GM18520 (cell line): ENCODE measurements at regions not wholly inside any gene's neighbourhood (a gene's known extent, or its start where the extent isn't known, plus 50 kb on each side); places are given as distances from the start of the nearest gene placed in this dataset.
"Not testable (repeated sequence)": the region's sequence is repeated elsewhere in the genome, so short reads cannot be mapped to it uniquely, and the experiment has no call there.

Experiments used
- ATAC-seq: cut with Tn5 transposase; IDR thresholded peaks from one replicate; pipeline ENCODE4 v1.9.1; 2021; ENCODE audit not compliant: unreplicated experiment

- ATAC-seq: no peak
Measured at GRCh38 chr5:6081727-6082210, 296.6 kb downstream of the MED10 start.

- no peak for ATAC-seq
Measured at GRCh38 chr5:6080930-6081726, 297.2 kb downstream of the MED10 start.

GRCh38 chr5:6080436-6080835, 297.9 kb downstream of the MED10 start:
- ATAC-seq: no peak

GRCh38 chr5:6078881-6079280, 299.5 kb downstream of the MED10 start:
- ATAC-seq: no peak

GRCh38 chr5:6076341-6077239, 301.8 kb downstream of the MED10 start:
- no peak for ATAC-seq

GRCh38 chr5:6072488-6072887, 305.9 kb downstream of the MED10 start:
- not testable (repeated sequence) for ATAC-seq

GRCh38 chr5:6069496-6070185, 308.7 kb downstream of the MED10 start:
- no peak for ATAC-seq

- ATAC-seq: no peak
Measured at GRCh38 chr5:6066016-6066415, 312.3 kb downstream of the MED10 start.

GRCh38 chr5:6059137-6059800, 319.1 kb downstream of the MED10 start:
- no peak for ATAC-seq

GRCh38 chr5:6058055-6058715, 320.2 kb downstream of the MED10 start:
- ATAC-seq: no peak

GRCh38 chr5:6056280-6056679, 322.1 kb downstream of the MED10 start:
- no peak for ATAC-seq

- ATAC-seq: no peak
Measured at GRCh38 chr5:6049662-6050061, 328.7 kb downstream of the MED10 start.

- no peak for ATAC-seq
Measured at GRCh38 chr5:6048746-6049145, 329.6 kb downstream of the MED10 start.

GRCh38 chr5:6046296-6046967, 331.9 kb downstream of the MED10 start:
- ATAC-seq: no peak

GRCh38 chr5:6043491-6044310, 334.6 kb downstream of the MED10 start:
- ATAC-seq: no peak

- no peak for ATAC-seq
Measured at GRCh38 chr5:6041977-6042550, 336.3 kb downstream of the MED10 start.

GRCh38 chr5:6039111-6039510, 339.2 kb downstream of the MED10 start:
- no peak for ATAC-seq

- no peak for ATAC-seq
Measured at GRCh38 chr5:6036006-6036405, 342.3 kb downstream of the MED10 start.
